ENCODE measurements at regions not wholly inside any gene's neighbourhood (a gene's known extent, or its start where the extent isn't known, plus 50 kb on each side); places are given as distances from the start of the nearest gene placed in this dataset.

- no peak for TF ChIP-seq POLR2AphosphoS5 (IDR thresholded peaks at IDR 0.05; ENCODE audit: low read depth, low read length)
- no peak for TF ChIP-seq CTCF (IDR thresholded peaks at IDR 0.05)
These were observed 60.9 kb downstream of the IRX5 start for GRCh38 chr16:54991525-54991924.

Measured in Panc1 (cell line).